ENCODE measurements at regions not wholly inside any gene's neighbourhood (a gene's known extent, or its start where the extent isn't known, plus 50 kb on each side); places are given as distances from the start of the nearest gene placed in this dataset.

- no peaks in the 10 kb centered on the region for H3K79me2 ChIP-seq (ENCODE audit: low read depth)
- Mint-ChIP-seq H3K4me1 (peaks cover 2% of the 10 kb centered on the region), H3K9me3 (no peaks in the 10 kb centered on the region), H3K4me3 (no peak overlapping the region), H3K36me3 (no peaks in the 10 kb centered on the region), H3K27me3 (ENCODE audit: insufficient read depth, low read depth) (peaks cover 7% of the 10 kb centered on the region), H3K27ac (no peak overlapping the region)
- no peaks in the 10 kb centered on the region for H3K9me3 ChIP-seq (ENCODE audit: low read depth)
- H3K4me1 ChIP-seq: no peaks in the 10 kb centered on the region
- H3K27ac ChIP-seq: no peak overlapping the region
- no peaks in the 10 kb centered on the region for H3K36me3 ChIP-seq
- H3K4me3 ChIP-seq: no peak overlapping the region
- no peak for DNase-seq (ENCODE audit: low spot score)
- no peak for TF ChIP-seq EZH2 (IDR thresholded peaks at IDR 0.05)
- TF ChIP-seq CTCF (IDR thresholded peaks at IDR 0.05): no peak
- no peak for TF ChIP-seq EZH2phosphoT487 (IDR thresholded peaks at IDR 0.05)
- no peak overlapping the region for H3K4me2 ChIP-seq
- no peaks in the 10 kb centered on the region for H3K27me3 ChIP-seq
- no peak overlapping the region for H2AFZ ChIP-seq (replicated peaks)
- H3K9ac ChIP-seq: no peak overlapping the region
- H3F3A ChIP-seq (ENCODE audit: low read depth): no peaks in the 10 kb centered on the region
- no peaks in the 10 kb centered on the region for H4K20me1 ChIP-seq (ENCODE audit: low read depth)
These were observed 68.8 kb upstream of the SFSWAP start for GRCh38 chr12:131642101-131642540.

GRCh38 chr12:131642771-131643170, 68.1 kb upstream of the SFSWAP start:
- H3K4me1 Mint-ChIP-seq: peaks cover 2% of the 10 kb centered on the region
- Histone ChIP-seq H3F3A (ENCODE audit: low read depth) (no peaks in the 10 kb centered on the region), H3K9me3 (ENCODE audit: low read depth) (no peaks in the 10 kb centered on the region), H3K4me2 (no peak overlapping the region), H3K4me3 (no peak overlapping the region), H4K20me1 (ENCODE audit: low read depth) (no peaks in the 10 kb centered on the region), H3K9ac (no peak overlapping the region), H3K4me1 (no peaks in the 10 kb centered on the region), H3K27ac (no peak overlapping the region), H3K27me3 (no peaks in the 10 kb centered on the region), H3K79me2 (ENCODE audit: low read depth) (no peaks in the 10 kb centered on the region), H2AFZ (replicated peaks) (no peak overlapping the region), H3K36me3 (no peaks in the 10 kb centered on the region)
- no peak for TF ChIP-seq EZH2phosphoT487 (IDR thresholded peaks at IDR 0.05)
- TF ChIP-seq EZH2 (IDR thresholded peaks at IDR 0.05): no peak
- TF ChIP-seq CTCF (IDR thresholded peaks at IDR 0.05): no peak
- H3K27me3 Mint-ChIP-seq (ENCODE audit: insufficient read depth, low read depth): peaks cover 9% of the 10 kb centered on the region
- no peaks in the 10 kb centered on the region for H3K36me3 Mint-ChIP-seq
- peaks cover 2% of the 10 kb centered on the region for H3K9me3 Mint-ChIP-seq
- no peak for DNase-seq (ENCODE audit: low spot score)
- no peak overlapping the region for H3K27ac Mint-ChIP-seq
- no peak overlapping the region for H3K4me3 Mint-ChIP-seq

- Histone ChIP-seq H3K9me3 (ENCODE audit: low read depth) (no peaks in the 10 kb centered on the region), H3K36me3 (no peaks in the 10 kb centered on the region), H4K20me1 (ENCODE audit: low read depth) (no peaks in the 10 kb centered on the region), H3K4me2 (no peak overlapping the region), H3K4me1 (no peaks in the 10 kb centered on the region), H3K9ac (no peak overlapping the region), H3F3A (ENCODE audit: low read depth) (no peaks in the 10 kb centered on the region), H3K79me2 (ENCODE audit: low read depth) (no peaks in the 10 kb centered on the region), H3K4me3 (no peak overlapping the region), H3K27me3 (no peaks in the 10 kb centered on the region), H2AFZ (replicated peaks) (no peak overlapping the region), H3K27ac (no peak overlapping the region)
- H3K4me3 Mint-ChIP-seq: no peak overlapping the region
- peaks cover 2% of the 10 kb centered on the region for H3K9me3 Mint-ChIP-seq
- H3K27me3 Mint-ChIP-seq (ENCODE audit: insufficient read depth, low read depth): peaks cover 8% of the 10 kb centered on the region
- H3K36me3 Mint-ChIP-seq: no peaks in the 10 kb centered on the region
- no peak for TF ChIP-seq EZH2 (IDR thresholded peaks at IDR 0.05)
- TF ChIP-seq CTCF (IDR thresholded peaks at IDR 0.05): no peak
- TF ChIP-seq EZH2phosphoT487 (IDR thresholded peaks at IDR 0.05): no peak
- no peak for DNase-seq (ENCODE audit: low spot score)
- no peak overlapping the region for H3K27ac Mint-ChIP-seq
- peaks cover 2% of the 10 kb centered on the region for H3K4me1 Mint-ChIP-seq
These were observed 67.0 kb upstream of the SFSWAP start for GRCh38 chr12:131643631-131644452.
